HFFc6 (cell line): ENCODE measurements at regions not wholly inside any gene's neighbourhood (a gene's known extent, or its start where the extent isn't known, plus 50 kb on each side); places are given as distances from the start of the nearest gene placed in this dataset.

Experiments
- DNase-seq: peaks from one replicate; pipeline ENCODE4 v3.0.0-alpha.2; 2018
- H3K27ac Mint-ChIP-seq: 2 replicates; pipeline ENCODE4 v1.8.0; 2020; ENCODE audit warnings: mild to moderate bottlenecking, mixed read lengths
- H3K27me3 Mint-ChIP-seq: 2 replicates; pipeline ENCODE4 v1.8.0; 2021; ENCODE audit warnings: mild to moderate bottlenecking, moderate library complexity, mixed read lengths; ENCODE audit not compliant: insufficient read depth
- H3K36me3 Mint-ChIP-seq: 2 replicates; pipeline ENCODE4 v1.8.0; 2021; ENCODE audit warnings: low read depth, mixed read lengths
- H3K4me1 Mint-ChIP-seq: 2 replicates; pipeline ENCODE4 v1.8.0; 2020; ENCODE audit warnings: low read depth, mixed read lengths
- H3K4me3 Mint-ChIP-seq: 2 replicates; pipeline ENCODE4 v1.8.0; 2020; ENCODE audit warnings: mild to moderate bottlenecking, moderate library complexity, mixed read lengths
- H3K9me3 Mint-ChIP-seq: 2 replicates; pipeline ENCODE4 v1.8.0; 2020; ENCODE audit warnings: mild to moderate bottlenecking, mixed read lengths
- CTCF ChIP-seq: fragments of 200-600 bp; sonication (generic); IDR thresholded peaks from 2 replicates; pipeline ENCODE4 v1.5.0; 2021; ENCODE audit warnings: antibody characterized with exemption, mild to moderate bottlenecking

- no peak overlapping the region for H3K4me3 Mint-ChIP-seq
These were observed 52.3 kb downstream of the HDGFL1 start for GRCh38 chr6:22621701-22622100.

GRCh38 chr6:22622351-22622750 lies 53.0 kb downstream of the HDGFL1 start:
- Mint-ChIP-seq H3K27ac (no peak overlapping the region), H3K4me3 (no peak overlapping the region), H3K36me3 (no peaks in the 10 kb centered on the region), H3K4me1 (no peaks in the 10 kb centered on the region), H3K27me3 (peaks cover 2% of the 10 kb centered on the region; the same call in 1 of the 2 replicates), H3K9me3 (peaks cover 30% of the 10 kb centered on the region)
- DNase-seq = no peak
- TF ChIP-seq CTCF = no peak

More at GRCh38 chr6:22621701-22622100, 52.3 kb downstream of the HDGFL1 start:
- Mint-ChIP-seq H3K9me3 (peaks cover 26% of the 10 kb centered on the region), H3K36me3 (no peaks in the 10 kb centered on the region), H3K27me3 (peaks cover 2% of the 10 kb centered on the region; the same call in 1 of the 2 replicates), H3K27ac (no peak overlapping the region), H3K4me1 (no peaks in the 10 kb centered on the region)
- no peak for DNase-seq
- TF ChIP-seq CTCF = no peak

- no peaks in the 10 kb centered on the region for H3K36me3 Mint-ChIP-seq
- H3K27ac Mint-ChIP-seq = no peak overlapping the region
- no peak for TF ChIP-seq CTCF
- peaks cover 2% of the 10 kb centered on the region; the same call in 1 of the 2 replicates for H3K27me3 Mint-ChIP-seq
- H3K9me3 Mint-ChIP-seq = peaks cover 35% of the 10 kb centered on the region
- no peaks in the 10 kb centered on the region for H3K4me1 Mint-ChIP-seq
- no peak for DNase-seq
- H3K4me3 Mint-ChIP-seq = no peak overlapping the region
These were observed 53.4 kb downstream of the HDGFL1 start for GRCh38 chr6:22622813-22623212.

GRCh38 chr6:22627644-22628043 lies 58.3 kb downstream of the HDGFL1 start:
- Mint-ChIP-seq H3K36me3 (no peaks in the 10 kb centered on the region), H3K4me1 (no peaks in the 10 kb centered on the region), H3K27me3 (peaks cover 2% of the 10 kb centered on the region; the same call in 1 of the 2 replicates), H3K27ac (no peak overlapping the region), H3K4me3 (no peak overlapping the region), H3K9me3 (peaks cover 40% of the 10 kb centered on the region)
- no peak for TF ChIP-seq CTCF
- no peak for DNase-seq

GRCh38 chr6:22631091-22631490 lies 61.7 kb downstream of the HDGFL1 start:
- H3K36me3 Mint-ChIP-seq = no peaks in the 10 kb centered on the region
- peaks cover 46% of the 10 kb centered on the region for H3K9me3 Mint-ChIP-seq
- H3K4me1 Mint-ChIP-seq = no peaks in the 10 kb centered on the region
- peaks cover 2% of the 10 kb centered on the region; the same call in 1 of the 2 replicates for H3K27me3 Mint-ChIP-seq
- DNase-seq = no peak
- no peak overlapping the region for H3K4me3 Mint-ChIP-seq
- TF ChIP-seq CTCF = no peak
- H3K27ac Mint-ChIP-seq = no peak overlapping the region

- no peaks in the 10 kb centered on the region; the same call in 1 of the 2 replicates for H3K27me3 Mint-ChIP-seq
- no peak for DNase-seq
- no peak overlapping the region for H3K4me3 Mint-ChIP-seq
- H3K4me1 Mint-ChIP-seq = no peaks in the 10 kb centered on the region
- TF ChIP-seq CTCF = no peak
- no peak overlapping the region for H3K27ac Mint-ChIP-seq
- H3K36me3 Mint-ChIP-seq = no peaks in the 10 kb centered on the region
- H3K9me3 Mint-ChIP-seq = peaks cover 32% of the 10 kb centered on the region
These were observed 63.3 kb downstream of the HDGFL1 start for GRCh38 chr6:22632581-22633145.
